ENCODE measurements at regions not wholly inside any gene's neighbourhood (a gene's known extent, or its start where the extent isn't known, plus 50 kb on each side); places are given as distances from the start of the nearest gene placed in this dataset.

DNA sequence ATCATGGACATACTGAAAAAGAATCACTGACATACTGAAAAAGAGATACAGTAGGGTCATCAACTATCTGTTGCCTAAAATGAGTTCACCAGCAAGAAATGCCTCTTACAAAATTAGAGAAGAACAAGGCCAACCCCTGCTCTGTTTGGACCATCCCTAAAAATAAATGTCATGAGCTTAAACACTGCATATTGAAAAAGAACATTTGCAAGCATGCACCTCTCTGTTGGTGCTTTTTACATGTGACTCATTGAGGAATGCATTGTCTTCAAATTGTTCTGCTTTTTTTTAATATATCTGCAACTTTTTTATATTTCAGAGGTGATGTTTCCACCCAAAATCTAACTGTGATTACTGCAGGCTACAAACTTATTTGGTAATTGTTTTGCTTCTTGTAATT is 233.9 kb upstream of the LRATD1 start:
- DNase-seq (ENCODE audit: low read depth in 4 of 6, low spot score in 6 of 6), result no peak
- no peak overlapping the region for H3K27ac ChIP-seq (ENCODE audit: low read depth, low read length)
- no peaks in the 10 kb centered on the region for H3K4me1 ChIP-seq (ENCODE audit: control insufficient read depth, insufficient read depth, low read length)
- no peaks in the 10 kb centered on the region for H3K27me3 ChIP-seq (ENCODE audit: control insufficient read depth, insufficient read depth, low read length)
- no peaks in the 10 kb centered on the region for H3K36me3 ChIP-seq (ENCODE audit: control insufficient read depth, insufficient read depth, low read length)
- H3K9me3 ChIP-seq (ENCODE audit: control insufficient read depth, insufficient read depth, low read length), result no peaks in the 10 kb centered on the region
- no peak overlapping the region for H3K4me3 ChIP-seq (ENCODE audit: low read depth, low read length)

DNA sequence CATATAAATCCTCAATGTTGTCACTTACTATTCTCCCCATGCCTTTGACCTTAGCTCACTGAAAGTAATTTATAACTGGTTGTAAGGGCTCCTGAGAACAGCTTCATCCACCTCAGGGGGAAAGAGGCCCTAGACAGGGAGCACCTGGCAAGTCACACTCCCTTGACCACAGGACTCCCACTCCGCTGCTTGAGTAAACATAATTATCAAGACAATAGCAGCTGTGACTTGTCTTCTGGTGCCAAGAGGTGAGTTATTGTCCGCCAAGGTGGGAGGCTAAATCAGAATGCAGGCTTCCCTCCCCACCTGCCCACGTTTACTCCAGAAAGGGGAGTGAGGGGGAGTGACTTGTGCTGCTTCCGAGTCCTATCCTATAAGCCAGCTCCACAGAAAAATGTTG is 230.6 kb upstream of the LRATD1 start:
- Histone ChIP-seq H3K27me3 (ENCODE audit: control insufficient read depth, insufficient read depth, low read length) (no peaks in the 10 kb centered on the region), H3K4me1 (ENCODE audit: control insufficient read depth, insufficient read depth, low read length) (no peaks in the 10 kb centered on the region)
- DNase-seq (ENCODE audit: low read depth in 4 of 6, low spot score in 6 of 6), result no peak

DNA sequence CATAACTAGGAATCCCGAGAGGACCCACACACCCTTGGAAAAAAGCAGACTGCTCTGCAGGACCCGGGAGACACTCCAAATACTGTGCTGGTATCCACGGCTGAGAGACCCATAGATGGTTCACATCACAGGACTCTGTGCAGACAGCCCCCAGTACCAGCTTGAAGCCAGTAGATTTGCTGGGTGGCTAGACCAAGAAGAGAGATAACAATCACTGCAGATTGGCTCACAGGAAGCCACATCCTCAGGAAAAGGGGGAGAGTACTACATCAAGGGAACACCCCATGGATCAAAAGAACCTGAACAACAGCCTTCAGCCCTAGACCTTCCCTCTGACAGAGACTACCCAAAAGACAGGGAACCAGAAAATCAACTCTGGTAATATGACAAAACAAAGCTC is 223.8 kb upstream of the LRATD1 start:
- Histone ChIP-seq H3K27ac (ENCODE audit: low read depth, low read length) (no peak overlapping the region), H3K4me3 (ENCODE audit: low read depth, low read length) (no peak overlapping the region), H3K27me3 (ENCODE audit: control insufficient read depth, insufficient read depth, low read length) (no peaks in the 10 kb centered on the region), H3K4me1 (ENCODE audit: control insufficient read depth, insufficient read depth, low read length) (no peaks in the 10 kb centered on the region), H3K9me3 (ENCODE audit: control insufficient read depth, insufficient read depth, low read length) (no peaks in the 10 kb centered on the region), H3K36me3 (ENCODE audit: control insufficient read depth, insufficient read depth, low read length) (no peaks in the 10 kb centered on the region)
- DNase-seq (ENCODE audit: low read depth in 4 of 6, low spot score in 6 of 6), result no peak
- WGBS (ENCODE audit: insufficient coverage), result 94% methylated on average over 2 of the region's 3 CpGs

More for the DNA sequence above, 230.6 kb upstream of the LRATD1 start:
- WGBS (ENCODE audit: insufficient coverage), result no CpG with 5 or more reads among the region's 4 CpGs
- Histone ChIP-seq H3K9me3 (ENCODE audit: control insufficient read depth, insufficient read depth, low read length) (no peaks in the 10 kb centered on the region), H3K4me3 (ENCODE audit: low read depth, low read length) (no peak overlapping the region), H3K27ac (ENCODE audit: low read depth, low read length) (no peak overlapping the region), H3K36me3 (ENCODE audit: control insufficient read depth, insufficient read depth, low read length) (no peaks in the 10 kb centered on the region)

DNA sequence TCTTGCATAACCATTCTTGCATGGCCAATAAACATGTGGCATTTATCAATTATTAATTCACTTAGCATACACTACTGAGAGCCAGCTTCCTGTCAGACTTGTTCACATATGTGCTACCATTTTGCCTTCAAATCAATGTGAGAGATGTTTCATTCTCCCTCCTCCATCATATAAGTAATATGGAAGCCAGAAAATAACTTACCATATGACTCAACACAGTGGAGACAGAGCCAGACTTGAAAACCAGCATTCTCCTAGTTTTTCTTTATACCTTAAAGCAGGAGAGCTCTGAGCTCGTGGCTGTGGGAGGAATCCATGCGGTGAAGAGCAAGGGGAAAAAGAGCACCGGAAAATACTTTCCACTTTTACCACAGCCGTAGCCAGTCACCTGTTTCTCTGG is 215.0 kb upstream of the LRATD1 start:
- 100% methylated on average over 1 of the region's 4 CpGs for WGBS (ENCODE audit: insufficient coverage)
- DNase-seq (ENCODE audit: low read depth in 4 of 6, low spot score in 6 of 6), result peak in 1 of 6 donors; percentile 21
- no peaks in the 10 kb centered on the region for H3K4me1 ChIP-seq (ENCODE audit: control insufficient read depth, insufficient read depth, low read length)
- no peaks in the 10 kb centered on the region for H3K27me3 ChIP-seq (ENCODE audit: control insufficient read depth, insufficient read depth, low read length)
- no peak overlapping the region for H3K27ac ChIP-seq (ENCODE audit: low read depth, low read length)
- H3K9me3 ChIP-seq (ENCODE audit: control insufficient read depth, insufficient read depth, low read length), result no peaks in the 10 kb centered on the region
- no peak overlapping the region for H3K4me3 ChIP-seq (ENCODE audit: low read depth, low read length)
- H3K36me3 ChIP-seq (ENCODE audit: control insufficient read depth, insufficient read depth, low read length), result no peaks in the 10 kb centered on the region

DNA sequence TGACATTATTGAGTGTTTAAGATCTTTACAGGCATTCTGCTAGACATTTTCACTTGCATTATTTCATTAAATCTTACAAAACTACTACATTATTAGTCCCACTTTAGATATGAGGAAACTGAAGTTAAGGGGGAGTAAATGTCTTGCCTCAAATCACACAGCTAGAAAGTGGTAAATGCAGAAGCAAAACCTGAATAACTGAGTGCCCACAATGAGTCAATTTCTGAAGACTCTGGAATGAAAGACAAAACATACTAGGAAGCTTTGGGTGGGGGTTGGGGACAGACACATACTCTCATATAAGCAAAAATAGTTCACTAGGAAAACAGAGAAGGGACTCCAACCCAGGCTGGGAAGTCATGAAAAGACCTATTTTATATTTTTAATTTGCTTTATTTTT is 214.4 kb upstream of the LRATD1 start:
- no peak for DNase-seq (ENCODE audit: low read depth in 4 of 6, low spot score in 6 of 6)
- no peaks in the 10 kb centered on the region for H3K4me1 ChIP-seq (ENCODE audit: control insufficient read depth, insufficient read depth, low read length)
- H3K27ac ChIP-seq (ENCODE audit: low read depth, low read length), result no peak overlapping the region
- no peaks in the 10 kb centered on the region for H3K36me3 ChIP-seq (ENCODE audit: control insufficient read depth, insufficient read depth, low read length)
- H3K4me3 ChIP-seq (ENCODE audit: low read depth, low read length), result no peak overlapping the region
- H3K27me3 ChIP-seq (ENCODE audit: control insufficient read depth, insufficient read depth, low read length), result no peaks in the 10 kb centered on the region
- no peaks in the 10 kb centered on the region for H3K9me3 ChIP-seq (ENCODE audit: control insufficient read depth, insufficient read depth, low read length)

DNA sequence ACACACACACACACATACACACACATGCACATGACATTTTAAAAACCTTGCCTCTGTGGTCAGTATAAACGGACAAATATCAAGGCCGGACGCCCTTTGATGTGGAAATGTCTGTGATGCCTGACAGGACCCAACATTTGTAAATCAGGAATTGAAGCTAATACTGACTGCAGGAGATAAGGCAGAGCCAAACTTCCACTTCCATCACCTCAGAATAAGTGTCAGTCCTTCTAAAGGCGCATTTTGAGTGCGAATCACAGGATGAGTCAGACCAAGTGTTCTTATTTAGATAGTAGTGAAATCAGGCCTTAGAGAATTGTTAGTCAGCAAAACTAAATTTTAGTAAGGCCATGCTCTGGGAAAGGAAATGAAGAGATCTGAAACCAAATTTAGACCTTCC is 211.7 kb upstream of the LRATD1 start:
- Histone ChIP-seq H3K36me3 (ENCODE audit: control insufficient read depth, insufficient read depth, low read length) (no peaks in the 10 kb centered on the region), H3K27ac (ENCODE audit: low read depth, low read length) (no peak overlapping the region), H3K27me3 (ENCODE audit: control insufficient read depth, insufficient read depth, low read length) (no peaks in the 10 kb centered on the region), H3K4me1 (ENCODE audit: control insufficient read depth, insufficient read depth, low read length) (no peaks in the 10 kb centered on the region), H3K9me3 (ENCODE audit: control insufficient read depth, insufficient read depth, low read length) (no peaks in the 10 kb centered on the region), H3K4me3 (ENCODE audit: low read depth, low read length) (no peak overlapping the region)
- no peak for DNase-seq (ENCODE audit: low read depth in 4 of 6, low spot score in 6 of 6)
- no CpG with 5 or more reads among the region's 5 CpGs for WGBS (ENCODE audit: insufficient coverage)

DNA sequence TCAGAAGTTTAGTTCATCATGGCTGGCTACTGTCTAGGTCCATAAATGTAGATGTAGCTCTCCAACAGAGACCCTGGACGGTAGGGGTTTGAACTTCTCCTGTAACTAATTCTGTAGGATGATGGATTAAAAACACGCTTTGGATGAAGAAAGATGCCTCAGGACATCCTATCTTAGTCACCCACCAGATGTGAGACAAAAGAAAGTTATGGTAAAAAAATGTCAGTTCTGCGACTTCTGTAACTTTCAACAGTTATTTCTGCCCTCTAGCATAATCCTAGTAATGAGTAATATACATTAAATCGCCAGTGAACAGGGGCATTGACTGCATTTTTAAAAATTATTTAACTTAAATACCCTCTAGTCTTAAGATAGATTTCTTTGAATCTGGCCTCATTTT is 210.1 kb upstream of the LRATD1 start:
- no peak for DNase-seq (ENCODE audit: low read depth in 4 of 6, low spot score in 6 of 6)
- no peak overlapping the region for H3K27ac ChIP-seq (ENCODE audit: low read depth, low read length)
- H3K36me3 ChIP-seq (ENCODE audit: control insufficient read depth, insufficient read depth, low read length), result no peaks in the 10 kb centered on the region
- no peaks in the 10 kb centered on the region for H3K27me3 ChIP-seq (ENCODE audit: control insufficient read depth, insufficient read depth, low read length)
- WGBS (ENCODE audit: insufficient coverage), result 100% methylated on average over 1 of the region's 4 CpGs
- no peaks in the 10 kb centered on the region for H3K9me3 ChIP-seq (ENCODE audit: control insufficient read depth, insufficient read depth, low read length)
- H3K4me1 ChIP-seq (ENCODE audit: control insufficient read depth, insufficient read depth, low read length), result no peaks in the 10 kb centered on the region
- no peak overlapping the region for H3K4me3 ChIP-seq (ENCODE audit: low read depth, low read length)

DNA sequence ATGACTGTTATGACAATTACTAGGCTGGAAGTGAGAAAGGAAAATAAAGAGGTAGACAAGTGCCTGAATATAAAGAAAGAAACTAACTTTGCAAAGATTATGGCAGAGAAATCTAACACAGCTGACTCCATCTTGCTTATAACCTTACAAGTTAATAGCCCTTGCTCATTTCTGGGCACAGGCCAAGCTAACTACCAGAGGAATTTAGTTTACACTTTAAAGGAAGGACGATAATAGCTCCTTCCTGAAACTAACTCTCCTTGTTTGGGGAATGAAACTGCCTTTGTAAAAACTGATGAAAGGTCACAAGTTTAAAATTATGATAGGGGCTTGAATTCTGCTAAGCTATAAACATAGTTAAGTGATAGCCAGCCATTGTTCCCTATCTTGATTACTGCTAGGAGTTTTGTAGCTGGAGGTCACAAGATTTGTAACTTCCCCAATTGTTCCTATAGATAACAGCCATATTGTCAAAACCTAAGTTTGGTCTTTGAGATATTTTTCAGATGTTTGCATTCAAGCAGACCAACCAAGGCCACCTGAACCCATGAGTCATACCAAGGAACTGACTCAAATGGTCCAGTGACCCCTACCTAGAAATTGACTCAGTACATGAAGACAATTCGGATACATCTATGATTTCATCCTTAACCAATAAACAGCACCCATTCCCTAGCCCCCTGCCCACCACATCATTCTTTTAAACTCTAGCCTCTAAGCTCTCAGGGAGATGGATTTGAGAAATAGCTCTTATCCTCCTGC is 209.2 kb upstream of the LRATD1 start:
- H3K4me1 ChIP-seq (ENCODE audit: control insufficient read depth, insufficient read depth, low read length), result no peaks in the 10 kb centered on the region
- H3K27ac ChIP-seq (ENCODE audit: low read depth, low read length), result no peak overlapping the region
- WGBS (ENCODE audit: insufficient coverage), result 75% methylated on average over 1 of the region's 2 CpGs
- DNase-seq (ENCODE audit: low read depth in 4 of 6, low spot score in 6 of 6), result no peak
- no peaks in the 10 kb centered on the region for H3K27me3 ChIP-seq (ENCODE audit: control insufficient read depth, insufficient read depth, low read length)
- no peak overlapping the region for H3K4me3 ChIP-seq (ENCODE audit: low read depth, low read length)
- H3K9me3 ChIP-seq (ENCODE audit: control insufficient read depth, insufficient read depth, low read length), result no peaks in the 10 kb centered on the region
- H3K36me3 ChIP-seq (ENCODE audit: control insufficient read depth, insufficient read depth, low read length), result no peaks in the 10 kb centered on the region

DNA sequence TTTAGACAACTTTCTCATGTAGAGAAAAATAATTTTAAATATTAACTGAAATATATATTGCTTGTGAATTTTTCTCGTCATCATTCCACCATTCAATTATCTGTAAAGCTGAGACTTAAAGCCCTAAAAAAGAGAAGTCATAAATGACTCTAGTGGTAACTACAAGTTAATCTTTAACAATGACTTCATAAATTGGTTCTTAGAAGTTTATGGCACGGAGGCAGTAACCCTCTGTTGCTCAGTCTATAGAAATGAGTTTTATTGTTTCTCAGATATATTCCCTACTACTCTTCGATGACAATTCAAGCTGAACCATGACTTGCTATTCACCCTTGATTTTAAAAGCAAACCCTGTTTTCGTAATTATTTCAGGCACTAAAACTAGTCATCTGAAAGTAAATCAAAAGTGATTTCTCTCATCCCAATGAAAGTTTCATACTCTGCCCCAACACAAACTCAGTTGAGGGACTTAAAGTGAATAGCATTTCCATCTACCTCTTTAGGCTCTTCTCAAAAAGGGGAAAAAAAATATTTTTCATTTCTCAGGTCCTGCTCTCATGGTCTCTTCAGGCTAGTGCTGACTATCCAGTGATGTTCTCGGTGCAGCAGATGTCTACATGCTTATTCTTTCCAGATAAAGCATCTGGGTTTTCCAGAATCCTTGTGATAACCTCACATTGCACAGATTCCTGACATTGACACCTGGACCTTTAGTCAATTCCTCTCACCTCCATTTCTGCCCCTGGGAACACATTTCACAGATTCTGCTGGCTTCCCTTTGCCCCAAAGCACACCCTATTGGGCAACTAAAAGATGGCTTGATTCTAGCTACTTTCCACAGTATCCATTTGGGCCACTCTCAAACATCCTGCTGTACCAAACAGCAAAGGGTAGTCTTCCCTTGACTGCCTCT is 207.8 kb upstream of the LRATD1 start:
- no peaks in the 10 kb centered on the region for H3K9me3 ChIP-seq (ENCODE audit: control insufficient read depth, insufficient read depth, low read length)
- no peaks in the 10 kb centered on the region for H3K4me1 ChIP-seq (ENCODE audit: control insufficient read depth, insufficient read depth, low read length)
- DNase-seq (ENCODE audit: low read depth in 4 of 6, low spot score in 6 of 6), result no peak
- no peaks in the 10 kb centered on the region for H3K36me3 ChIP-seq (ENCODE audit: control insufficient read depth, insufficient read depth, low read length)
- H3K4me3 ChIP-seq (ENCODE audit: low read depth, low read length), result no peak overlapping the region
- H3K27ac ChIP-seq (ENCODE audit: low read depth, low read length), result no peak overlapping the region
- 44% methylated on average over 3 of the region's 5 CpGs for WGBS (ENCODE audit: insufficient coverage)
- H3K27me3 ChIP-seq (ENCODE audit: control insufficient read depth, insufficient read depth, low read length), result no peaks in the 10 kb centered on the region

DNA sequence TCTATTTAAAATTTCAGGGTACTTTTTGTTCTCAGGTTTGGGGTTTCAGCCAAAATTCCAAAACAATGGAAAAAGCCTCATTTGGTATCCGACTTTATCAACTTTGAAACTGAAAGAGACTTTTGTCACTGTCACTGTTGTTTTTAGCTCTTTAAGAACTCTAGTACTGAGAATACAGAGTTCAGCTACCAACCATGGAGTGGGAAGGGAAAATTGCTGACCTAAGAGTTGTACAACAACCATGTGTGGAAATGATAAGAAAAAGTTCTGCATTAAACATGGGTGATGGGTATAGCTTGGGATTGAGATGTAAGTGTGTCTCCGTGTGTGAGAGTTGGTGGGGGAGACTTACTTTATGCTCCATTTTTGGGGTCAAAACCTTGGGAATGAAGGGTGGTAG is 206.6 kb upstream of the LRATD1 start:
- no peak for DNase-seq (ENCODE audit: low read depth in 4 of 6, low spot score in 6 of 6)
- Histone ChIP-seq H3K9me3 (ENCODE audit: control insufficient read depth, insufficient read depth, low read length) (no peaks in the 10 kb centered on the region), H3K27ac (ENCODE audit: low read depth, low read length) (no peak overlapping the region), H3K36me3 (ENCODE audit: control insufficient read depth, insufficient read depth, low read length) (no peaks in the 10 kb centered on the region), H3K4me1 (ENCODE audit: control insufficient read depth, insufficient read depth, low read length) (no peaks in the 10 kb centered on the region), H3K27me3 (ENCODE audit: control insufficient read depth, insufficient read depth, low read length) (no peaks in the 10 kb centered on the region), H3K4me3 (ENCODE audit: low read depth, low read length) (no peak overlapping the region)
- WGBS (ENCODE audit: insufficient coverage), result 100% methylated on average over 1 of the region's 2 CpGs

Measured in spinal cord (tissue), 9 donors.